HG02610 (cell line): ENCODE measurements at regions not wholly inside any gene's neighbourhood (a gene's known extent, or its start where the extent isn't known, plus 50 kb on each side); places are given as distances from the start of the nearest gene placed in this dataset.
A peak's percentile ranks its signal among the peaks of the same experiment; 100 is the strongest.

Experiments used
- ATAC-seq: cut with Tn5 transposase; IDR thresholded peaks from one replicate; pipeline ENCODE4 v1.9.1; 2021; ENCODE audit warnings: mild to moderate bottlenecking, moderate library complexity; ENCODE audit not compliant: unreplicated experiment

- no peak for ATAC-seq
Measured at GRCh38 chr7:47724335-47724982, 142.5 kb upstream of the TNS3 start.

- no peak for ATAC-seq
Measured at GRCh38 chr7:47722126-47722525, 140.2 kb upstream of the TNS3 start.

GRCh38 chr7:47721670-47722069, 139.8 kb upstream of the TNS3 start:
- ATAC-seq: no peak

GRCh38 chr7:47720907-47721244, 139.0 kb upstream of the TNS3 start:
- ATAC-seq: no peak

GRCh38 chr7:47720141-47720906, 138.4 kb upstream of the TNS3 start:
- ATAC-seq: peak; percentile 49

GRCh38 chr7:47719675-47720074, 137.8 kb upstream of the TNS3 start:
- no peak for ATAC-seq

- peak; percentile 4 for ATAC-seq
Measured at GRCh38 chr7:47715631-47716068, 133.7 kb upstream of the TNS3 start.

- peak; percentile 97 for ATAC-seq
Measured at GRCh38 chr7:47714669-47715607, 133.0 kb upstream of the TNS3 start.

- no peak for ATAC-seq
Measured at GRCh38 chr7:47713595-47713994, 131.7 kb upstream of the TNS3 start.

- no peak for ATAC-seq
Measured at GRCh38 chr7:47712416-47712815, 130.5 kb upstream of the TNS3 start.

GRCh38 chr7:47711776-47712175, 129.9 kb upstream of the TNS3 start:
- ATAC-seq: no peak

GRCh38 chr7:47710201-47710935, 128.5 kb upstream of the TNS3 start:
- no peak for ATAC-seq

- ATAC-seq: no peak
Measured at GRCh38 chr7:47709451-47709850, 127.5 kb upstream of the TNS3 start.

- no peak for ATAC-seq
Measured at GRCh38 chr7:47709051-47709450, 127.1 kb upstream of the TNS3 start.

GRCh38 chr7:47707583-47707982, 125.7 kb upstream of the TNS3 start:
- no peak for ATAC-seq

GRCh38 chr7:47704936-47705335, 123.0 kb upstream of the TNS3 start:
- ATAC-seq: no peak

GRCh38 chr7:47702080-47702479, 120.2 kb upstream of the TNS3 start:
- ATAC-seq: no peak

- ATAC-seq: no peak
Measured at GRCh38 chr7:47698386-47698785, 116.5 kb upstream of the TNS3 start.

GRCh38 chr7:47697543-47697942, 115.6 kb upstream of the TNS3 start:
- no peak for ATAC-seq

- no peak for ATAC-seq
Measured at GRCh38 chr7:47696152-47696710, 114.3 kb upstream of the TNS3 start.

- no peak for ATAC-seq
Measured at GRCh38 chr7:47693216-47693615, 111.3 kb upstream of the TNS3 start.
